HG02588 (cell line): ENCODE measurements at regions not wholly inside any gene's neighbourhood (a gene's known extent, or its start where the extent isn't known, plus 50 kb on each side); places are given as distances from the start of the nearest gene placed in this dataset.
A peak's percentile ranks its signal among the peaks of the same experiment; 100 is the strongest.

Experiments used
- ATAC-seq: cut with Tn5 transposase; IDR thresholded peaks from one replicate; pipeline ENCODE4 v1.9.1; 2021; ENCODE audit warnings: mild to moderate bottlenecking, moderate library complexity; ENCODE audit not compliant: unreplicated experiment

DNA sequence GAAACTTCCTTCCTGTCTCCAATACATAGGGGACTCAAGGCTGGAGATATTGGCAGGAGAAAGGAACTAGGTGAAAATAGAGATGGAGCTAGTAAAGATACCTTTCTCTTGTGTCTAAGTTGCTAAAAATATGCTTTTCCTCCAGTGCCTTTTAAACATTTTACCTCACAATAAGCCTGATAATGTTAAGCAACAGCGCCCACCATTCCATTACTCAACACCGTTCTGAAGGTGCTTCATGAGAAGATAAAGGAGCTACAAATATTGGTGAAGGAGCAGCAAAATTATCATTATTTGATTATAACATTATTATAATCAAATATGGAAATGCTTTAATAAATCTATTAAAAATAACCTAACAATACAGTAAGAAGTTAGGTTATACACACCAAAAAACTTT is 83.6 kb upstream of the BARX2 start:
- no peak for ATAC-seq

DNA sequence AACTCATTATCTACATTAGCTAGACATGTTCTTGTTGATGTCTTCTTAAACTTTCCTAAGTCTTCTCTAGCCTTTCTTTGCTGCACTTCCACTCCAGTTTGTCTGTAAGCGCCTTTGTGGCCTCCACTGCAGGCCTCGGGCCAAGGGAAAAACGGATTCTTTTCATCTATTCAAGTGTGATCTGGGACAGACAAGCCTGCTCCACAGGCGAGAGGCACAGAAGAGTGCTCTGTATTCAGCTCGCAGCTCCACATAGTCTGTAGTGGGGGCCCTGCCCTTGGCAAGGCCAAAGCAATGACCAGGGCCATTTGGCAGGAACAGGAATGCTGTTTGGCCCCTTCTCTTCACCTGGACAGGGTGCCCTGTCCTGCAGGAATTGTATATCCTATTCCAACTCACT is 84.1 kb upstream of the BARX2 start:
- ATAC-seq, result no peak

DNA sequence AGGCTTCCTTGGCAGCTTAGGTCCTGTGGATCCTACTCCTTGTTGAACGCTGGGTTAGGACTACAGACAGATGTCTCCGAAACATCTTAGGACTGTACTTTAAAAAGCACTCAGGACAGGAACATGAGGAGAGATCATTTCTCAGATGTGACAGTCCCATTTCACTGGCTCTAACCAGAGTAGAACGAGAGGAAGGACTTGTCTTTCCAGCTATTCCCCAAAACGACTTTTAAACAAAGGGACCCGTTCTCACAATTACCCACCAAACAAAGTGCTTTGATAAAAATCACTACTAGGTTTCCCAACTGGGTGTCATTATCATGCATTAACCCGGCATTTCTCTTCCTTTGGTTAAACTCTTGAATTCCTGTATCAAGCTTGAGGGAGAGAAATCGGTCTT is 84.7 kb upstream of the BARX2 start:
- no peak for ATAC-seq

DNA sequence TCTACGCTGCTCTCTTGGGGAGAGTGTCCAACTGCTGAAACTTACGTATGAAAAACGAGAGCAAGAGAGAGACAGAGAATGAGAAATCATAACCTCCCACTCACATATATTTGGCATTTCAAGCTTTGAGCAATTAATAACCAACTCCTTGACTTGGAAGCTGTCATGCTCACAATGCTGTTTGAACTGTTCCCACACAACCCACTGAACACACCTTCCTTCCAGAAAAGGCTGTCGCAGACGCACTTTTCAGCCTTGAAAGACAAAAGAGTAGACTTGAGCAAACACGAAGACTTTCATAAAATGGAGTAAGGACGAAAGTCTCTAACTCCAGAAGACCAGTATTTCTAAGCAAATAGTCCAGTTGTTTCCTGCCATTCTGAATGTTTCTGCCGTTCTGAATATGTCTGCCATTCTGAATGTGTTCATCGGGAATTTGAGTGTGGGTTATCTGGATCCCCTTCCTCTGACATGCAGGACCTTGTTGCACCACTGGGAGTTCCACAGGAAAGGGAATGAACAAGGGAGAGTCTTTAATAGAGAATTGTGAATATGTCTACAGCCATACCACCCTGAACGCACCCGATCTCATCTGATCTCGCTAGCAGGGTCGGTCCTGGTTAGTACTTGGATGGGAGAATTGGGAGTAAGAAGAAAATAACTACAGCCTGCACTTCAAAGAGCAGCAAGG is 86.2 kb upstream of the BARX2 start:
- ATAC-seq, result no peak

DNA sequence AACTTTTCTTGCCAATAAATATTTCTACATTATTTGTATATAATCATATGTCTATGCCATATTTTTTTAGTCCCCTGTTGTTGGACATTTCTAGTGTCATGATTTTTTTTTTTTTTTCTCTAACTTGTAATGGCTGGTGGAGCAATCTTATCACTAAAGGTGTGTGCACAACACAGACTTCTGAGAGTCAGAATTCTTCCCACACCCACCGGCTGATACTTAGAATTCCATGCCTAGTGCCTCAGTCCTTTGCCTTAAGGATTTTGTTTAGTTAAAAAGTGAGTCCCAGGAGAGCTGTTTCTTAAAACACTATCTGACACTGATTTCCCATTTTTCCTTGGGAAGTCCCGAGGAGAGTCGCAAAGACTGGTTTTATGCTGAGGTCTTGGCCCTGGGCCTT is 87.7 kb upstream of the BARX2 start:
- ATAC-seq, result no peak

DNA sequence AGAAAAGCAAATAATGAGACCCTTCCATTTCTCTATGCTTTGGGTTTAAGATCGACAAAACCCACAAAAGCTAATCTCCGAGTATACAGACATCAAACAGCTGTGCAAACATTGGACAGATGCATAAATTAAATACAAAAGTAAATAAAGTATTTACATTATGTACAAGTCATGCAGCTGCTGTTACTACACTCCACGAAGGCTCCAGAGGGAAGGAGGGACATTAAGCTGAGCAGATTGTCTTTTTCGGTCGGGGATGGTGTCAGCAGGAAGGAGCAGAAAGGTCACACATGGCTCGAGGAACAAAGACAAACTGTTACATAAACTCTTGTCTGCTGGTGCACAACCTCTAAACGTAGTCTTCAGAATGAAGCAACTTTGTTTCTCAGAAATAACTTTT is 88.8 kb upstream of the BARX2 start:
- no peak for ATAC-seq

DNA sequence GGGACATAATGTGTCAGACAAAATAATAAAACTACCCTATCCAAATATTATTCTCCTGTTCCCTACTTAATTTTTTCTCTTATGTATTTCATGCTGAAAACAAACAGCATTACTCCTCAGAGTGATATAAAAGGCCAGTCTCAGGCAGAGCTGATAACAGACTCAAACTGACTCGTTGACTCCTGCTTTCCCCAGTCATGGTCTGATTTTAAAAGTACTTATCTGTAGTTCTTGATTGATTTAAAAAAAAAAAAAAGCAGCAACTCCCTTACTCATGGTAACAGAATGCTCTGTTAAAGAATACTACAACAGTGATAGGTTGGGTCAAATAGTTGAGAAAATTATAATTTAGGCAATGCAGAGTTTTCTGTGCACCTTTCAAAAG is 90.3 kb upstream of the BARX2 start:
- no peak for ATAC-seq

DNA sequence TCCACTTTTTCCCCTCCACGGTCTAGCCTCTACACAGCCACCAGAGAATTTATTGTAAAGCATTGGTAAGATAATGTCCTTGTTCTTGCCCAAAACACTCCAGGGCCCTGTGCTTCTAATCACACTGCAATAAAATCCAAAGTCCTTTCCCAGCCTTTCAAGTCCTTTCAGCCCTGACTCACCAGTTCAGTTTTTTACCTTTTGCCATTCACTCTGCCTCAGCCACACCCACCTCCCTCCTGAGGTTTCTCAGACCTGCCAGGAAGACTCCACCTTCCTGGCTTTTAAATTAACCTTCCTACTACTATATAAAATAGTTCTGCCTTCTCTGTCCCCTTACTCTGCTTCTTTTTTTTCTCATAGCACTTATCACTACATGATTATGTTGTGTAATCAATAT is 91.0 kb upstream of the ARHGAP32 start:
- ATAC-seq, result no peak

- ATAC-seq, result no peak
These were observed 90.5 kb upstream of the ARHGAP32 start for GRCh38 chr11:129282634-129283033.

DNA sequence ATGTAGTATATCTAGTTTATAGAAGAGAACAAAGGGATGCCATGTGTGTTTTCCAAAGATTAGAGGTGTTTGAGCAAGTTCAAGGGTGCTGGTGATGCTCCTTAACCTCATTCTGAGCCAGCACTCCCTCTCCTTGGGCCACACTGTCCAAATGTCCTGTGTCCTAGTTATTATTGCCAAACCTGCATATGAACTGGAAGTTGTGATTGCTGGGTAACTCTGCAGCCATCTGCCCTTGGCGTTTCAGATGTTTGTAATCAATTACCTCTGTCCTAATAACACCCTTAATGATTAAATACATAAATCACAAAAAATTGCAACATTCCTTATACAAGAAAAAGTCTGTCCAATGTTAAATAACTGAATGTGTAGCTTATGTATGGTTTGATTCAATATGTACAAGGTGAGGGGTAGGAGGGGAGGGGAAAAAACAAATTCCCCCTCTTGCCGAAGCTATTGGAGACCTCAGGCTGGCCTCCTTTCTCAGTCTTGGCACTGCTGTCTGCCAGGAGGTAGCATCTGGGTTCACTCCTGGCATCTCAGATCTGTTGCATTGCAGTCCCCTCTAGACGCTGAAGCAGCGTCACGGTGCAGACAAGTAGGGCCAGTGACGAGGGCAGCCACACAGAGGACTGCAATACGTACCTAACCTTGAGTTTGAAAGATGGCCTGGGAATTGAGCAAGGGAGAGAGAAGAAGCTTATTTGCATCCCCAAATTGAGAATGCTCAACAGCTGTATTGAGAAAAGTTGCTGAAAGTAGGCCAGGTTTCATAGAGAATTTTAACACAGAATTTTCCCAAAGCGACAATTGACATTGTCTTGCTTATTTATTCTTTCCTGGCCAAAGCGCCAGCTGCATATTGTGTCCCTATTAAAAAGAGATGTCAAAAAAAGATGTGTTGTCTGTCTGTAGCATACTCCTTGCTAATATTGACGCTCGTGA is 89.6 kb upstream of the ARHGAP32 start:
- no peak for ATAC-seq

- ATAC-seq, result no peak
These were observed 88.1 kb upstream of the ARHGAP32 start for GRCh38 chr11:129280027-129280811.

GRCh38 chr11:129279326-129280026 is 87.4 kb upstream of the ARHGAP32 start:
- ATAC-seq, result peak; percentile 68

- ATAC-seq, result peak; percentile 30
These were observed 86.6 kb upstream of the ARHGAP32 start for GRCh38 chr11:129278586-129279319.

DNA sequence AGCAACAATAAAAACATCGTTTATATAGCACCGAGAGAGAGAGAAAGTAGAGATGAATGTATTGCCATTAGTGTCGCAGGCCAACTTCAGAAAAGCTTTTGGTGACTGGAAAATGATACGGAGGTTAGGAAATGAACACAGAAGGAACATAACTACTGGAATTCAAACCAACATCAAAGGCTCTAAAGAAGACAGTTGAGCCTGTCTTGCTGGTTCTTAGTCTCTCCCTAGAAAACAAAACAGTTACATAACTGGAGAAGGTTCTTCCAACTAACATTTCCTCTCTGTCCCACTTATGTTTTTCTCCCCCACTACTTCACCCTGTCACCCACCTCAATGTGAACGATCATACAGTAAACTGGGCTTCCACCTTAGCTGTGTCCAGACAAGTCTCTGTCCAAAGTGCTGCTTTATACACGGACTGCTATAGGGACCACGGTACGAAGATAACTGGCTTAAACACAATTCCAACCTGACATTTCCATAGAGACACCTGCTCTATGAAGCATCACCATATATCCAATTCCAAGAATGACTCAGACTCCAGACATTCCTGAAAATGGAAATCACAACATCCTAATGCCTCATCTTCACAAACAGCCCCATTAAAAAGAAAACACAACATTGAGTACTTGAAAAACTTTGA is 85.2 kb upstream of the ARHGAP32 start:
- ATAC-seq, result no peak

DNA sequence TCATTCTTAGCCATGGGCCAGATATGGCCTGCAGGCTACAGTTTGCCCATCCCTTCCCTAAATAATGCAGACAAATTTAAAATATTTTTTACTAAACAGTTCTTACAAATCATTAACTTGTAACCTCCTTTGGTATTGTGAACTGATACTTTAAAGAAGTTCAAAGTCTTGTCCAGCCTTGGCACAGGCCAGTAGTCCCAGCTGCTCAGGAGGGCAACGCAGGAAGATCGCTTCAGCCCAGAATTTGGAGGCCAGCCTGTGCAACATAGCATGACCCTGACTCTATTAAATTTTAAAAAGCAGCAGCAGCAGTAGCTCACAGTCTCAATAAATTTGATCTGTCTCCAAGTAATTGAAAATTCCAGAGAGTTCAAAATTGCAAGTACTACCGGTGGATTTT is 83.7 kb upstream of the ARHGAP32 start:
- ATAC-seq, result no peak

- ATAC-seq, result no peak
These were observed 82.0 kb upstream of the ARHGAP32 start for GRCh38 chr11:129273944-129274711.

- ATAC-seq, result no peak
These were observed 81.2 kb upstream of the ARHGAP32 start for GRCh38 chr11:129273322-129273721.

DNA sequence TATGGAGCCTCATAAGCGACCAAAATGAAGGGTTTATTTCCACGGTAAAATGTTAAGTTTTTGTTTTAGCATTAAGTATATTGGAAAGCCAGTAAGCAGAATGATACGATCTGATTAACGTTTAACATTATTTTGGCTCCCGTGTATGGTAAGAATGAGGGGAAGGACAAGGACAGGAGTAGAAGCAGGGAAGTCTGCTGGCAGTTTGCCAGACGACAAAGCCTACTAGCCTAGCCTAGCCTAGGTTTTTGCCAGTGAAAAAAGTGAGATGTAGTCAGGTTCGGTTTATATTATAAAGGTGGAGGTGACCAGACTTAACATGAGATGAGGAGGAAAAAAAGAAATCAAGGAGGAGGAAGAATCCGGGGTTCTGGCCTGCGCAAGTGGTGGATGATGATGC is 78.9 kb upstream of the ARHGAP32 start:
- ATAC-seq, result no peak

DNA sequence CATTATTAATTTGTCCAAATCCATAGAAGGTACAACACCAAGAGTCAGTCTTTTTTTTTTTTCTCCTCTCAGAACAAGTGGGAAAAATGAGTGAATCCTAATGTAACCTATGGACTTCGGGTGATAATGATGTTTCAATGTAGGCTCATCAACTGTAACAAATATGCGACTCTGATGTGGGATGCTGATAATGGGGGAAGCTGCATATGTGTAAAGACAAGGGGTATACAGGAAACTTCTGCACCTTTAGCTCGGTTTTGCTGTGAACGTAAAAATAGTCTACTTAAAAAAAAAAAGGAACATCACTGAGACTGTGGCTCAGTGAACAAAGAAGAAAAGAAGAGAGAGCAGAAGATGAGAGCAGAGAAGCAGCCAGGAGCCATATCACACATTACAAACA is 78.3 kb upstream of the ARHGAP32 start:
- no peak for ATAC-seq
